Left ventricle myocardium superior (tissue), 1 donor: ENCODE measurements at regions not wholly inside any gene's neighbourhood (a gene's known extent, or its start where the extent isn't known, plus 50 kb on each side); places are given as distances from the start of the nearest gene placed in this dataset.
"Not testable (repeated sequence)": the region's sequence is repeated elsewhere in the genome, so short reads cannot be mapped to it uniquely, and the experiment has no call there.

Experiments used
- ATAC-seq: fragments of 200-7000 bp; cut with Tn5 transposase; one replicate; pipeline ENCODE4 v1.9.1; 2020; ENCODE audit warnings: mild to moderate bottlenecking, moderate library complexity
- DNase-seq: peaks from one replicate; pipeline ENCODE4 v3.0.0-alpha.2; 2020
- intact Hi-C: fragments of 100-400 bp; cut with micrococcal nuclease; formaldehyde crosslinking; loops from one replicate; pipeline ENCODE4 v1.11.0; 2022
- donor health status: DM: no; HTN: yes; CAD: no; lungs with severe emphysema.

- intact Hi-C loops: no loop called here
- no peak for ATAC-seq
- no peak for DNase-seq
These were observed 930.2 kb upstream of the DIAPH2 start for GRCh38 chrX:95754411-95754810.

GRCh38 chrX:95760356-95760755, 924.3 kb upstream of the DIAPH2 start:
- intact Hi-C loops: no loop called here
- ATAC-seq (no peak), DNase-seq (no peak)

GRCh38 chrX:95762716-95763115, 921.9 kb upstream of the DIAPH2 start:
- DNase-seq (no peak), ATAC-seq (no peak)
- intact Hi-C loops: no loop called here

GRCh38 chrX:95764972-95765451, 919.6 kb upstream of the DIAPH2 start:
- DNase-seq (no peak), ATAC-seq (no peak)
- intact Hi-C loops: no loop called here

- DNase-seq, intact Hi-C loops, ATAC-seq: not testable (repeated sequence)
These were observed 913.4 kb upstream of the DIAPH2 start for GRCh38 chrX:95771198-95771597.

- DNase-seq (no peak), ATAC-seq (no peak)
- intact Hi-C loops: no loop called here
These were observed 892.8 kb upstream of the DIAPH2 start for GRCh38 chrX:95791876-95792275.

GRCh38 chrX:95797344-95797743, 887.3 kb upstream of the DIAPH2 start:
- DNase-seq (no peak), ATAC-seq (no peak)
- intact Hi-C loops: no loop called here

- ATAC-seq: no peak
- intact Hi-C loops: no loop called here
- no peak for DNase-seq
These were observed 860.8 kb upstream of the DIAPH2 start for GRCh38 chrX:95823796-95824195.

GRCh38 chrX:95835223-95835622, 849.4 kb upstream of the DIAPH2 start:
- intact Hi-C loops: no loop called here
- DNase-seq (no peak), ATAC-seq (no peak)

GRCh38 chrX:95836517-95836916, 848.1 kb upstream of the DIAPH2 start:
- no peak for DNase-seq
- intact Hi-C loops: no loop called here
- no peak for ATAC-seq

GRCh38 chrX:95841863-95842262, 842.8 kb upstream of the DIAPH2 start:
- DNase-seq: no peak
- intact Hi-C loops: no loop called here
- ATAC-seq: no peak

- ATAC-seq (no peak), DNase-seq (no peak)
- intact Hi-C loops: no loop called here
These were observed 824.5 kb upstream of the DIAPH2 start for GRCh38 chrX:95860127-95860526.

- DNase-seq: no peak
- intact Hi-C loops: no loop called here
- no peak for ATAC-seq
These were observed 809.0 kb upstream of the DIAPH2 start for GRCh38 chrX:95875661-95876060.

GRCh38 chrX:95878874-95879273, 805.8 kb upstream of the DIAPH2 start:
- DNase-seq (no peak), ATAC-seq (no peak)
- intact Hi-C loops: no loop called here

- intact Hi-C loops: no loop called here
- DNase-seq (no peak), ATAC-seq (peak; percentile 75)
These were observed 800.5 kb upstream of the DIAPH2 start for GRCh38 chrX:95884186-95884585.

- ATAC-seq: peak; percentile 96
- DNase-seq: no peak
- intact Hi-C loops: no loop called here
These were observed 799.6 kb upstream of the DIAPH2 start for GRCh38 chrX:95885074-95885473.

GRCh38 chrX:95889279-95889678, 795.4 kb upstream of the DIAPH2 start:
- ATAC-seq (no peak), DNase-seq (no peak)
- intact Hi-C loops: no loop called here

- intact Hi-C loops: no loop called here
- peak; percentile 89 for ATAC-seq
- no peak for DNase-seq
These were observed 791.0 kb upstream of the DIAPH2 start for GRCh38 chrX:95893636-95894035.

- DNase-seq (no peak), ATAC-seq (no peak)
- intact Hi-C loops: no loop called here
These were observed 781.2 kb upstream of the DIAPH2 start for GRCh38 chrX:95903490-95903889.

GRCh38 chrX:95903975-95904374, 780.7 kb upstream of the DIAPH2 start:
- intact Hi-C loops: no loop called here
- no peak for ATAC-seq

GRCh38 chrX:95907081-95907480, 777.6 kb upstream of the DIAPH2 start:
- ATAC-seq (no peak), DNase-seq (no peak)
- intact Hi-C loops: no loop called here

More at GRCh38 chrX:95903975-95904374, 780.7 kb upstream of the DIAPH2 start:
- no peak for DNase-seq

GRCh38 chrX:95911062-95911461, 773.6 kb upstream of the DIAPH2 start:
- intact Hi-C loops: no loop called here
- ATAC-seq (no peak), DNase-seq (no peak)
